RWPE2 (cell line): ENCODE measurements at regions not wholly inside any gene's neighbourhood (a gene's known extent, or its start where the extent isn't known, plus 50 kb on each side); places are given as distances from the start of the nearest gene placed in this dataset.

Experiments
- ATAC-seq: fragments of 200-7000 bp; cut with Tn5 transposase; 3 replicates; pipeline ENCODE4 v1.9.1; 2021; ENCODE audit warnings: low read depth
- DNase-seq: peaks from one replicate; pipeline ENCODE4 v3.0.0-alpha.2; 2020; ENCODE audit warnings: low spot score
- H3K27ac ChIP-seq: fragments of 450-650 bp; 2 replicates; pipeline ENCODE4 v1.5.1; 2017; ENCODE audit warnings: mild to moderate bottlenecking; ENCODE audit not compliant: poor library complexity, severe bottlenecking
- H3K27me3 ChIP-seq: fragments of 250-450 bp; sonication (Bioruptor Pico); 2 replicates; pipeline ENCODE4 v1.5.1; 2021; ENCODE audit warnings: mild to moderate bottlenecking, moderate library complexity; ENCODE audit not compliant: insufficient read depth, poor library complexity, severe bottlenecking
- H3K36me3 ChIP-seq: fragments of 250-450 bp; sonication (Bioruptor Pico); 2 replicates; pipeline ENCODE4 v1.5.1; 2020; ENCODE audit warnings: low read depth, mild to moderate bottlenecking, moderate library complexity
- H3K4me1 ChIP-seq: fragments of 250-450 bp; sonication (Bioruptor Pico); 2 replicates; pipeline ENCODE4 v1.5.1; 2021; ENCODE audit warnings: mild to moderate bottlenecking, moderate library complexity; ENCODE audit not compliant: insufficient read depth, poor library complexity, severe bottlenecking
- H3K4me3 ChIP-seq: fragments of 250-450 bp; sonication (Bioruptor Pico); 2 replicates; pipeline ENCODE4 v1.5.1; 2021; ENCODE audit warnings: mild to moderate bottlenecking, moderate library complexity; ENCODE audit not compliant: severe bottlenecking
- H3K9me3 ChIP-seq: fragments of 250-450 bp; sonication (Bioruptor Pico); 2 replicates; pipeline ENCODE4 v1.5.1; 2021; ENCODE audit warnings: mild to moderate bottlenecking, moderate library complexity; ENCODE audit not compliant: severe bottlenecking
- TF ChIP-seq, protein P1 (sequence below): fragments of 450-650 bp; IDR thresholded peaks from one replicate; pipeline ENCODE4 v1.5.1; 2017; ENCODE audit warnings: mild to moderate bottlenecking, moderate library complexity; ENCODE audit not compliant: poor library complexity, severe bottlenecking

DNA sequence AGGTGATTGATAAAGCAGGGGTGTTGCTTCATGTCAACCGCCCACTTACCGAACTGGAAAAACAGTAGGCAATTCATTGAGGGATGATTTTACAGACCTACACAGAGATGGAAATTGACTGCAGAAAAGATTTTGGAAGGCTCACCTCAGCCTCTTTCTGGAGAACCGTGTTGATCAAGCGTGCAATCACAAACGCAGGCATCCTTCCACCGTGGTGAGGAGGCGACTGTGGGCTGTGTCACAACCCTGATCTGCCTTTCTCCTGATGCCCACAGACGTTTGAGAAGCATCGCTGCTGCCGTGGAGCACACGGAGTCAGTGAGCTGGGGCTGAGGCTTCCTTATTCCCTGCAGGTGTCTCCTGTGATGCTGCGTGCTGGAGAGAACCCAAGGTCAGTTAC lies 132.0 kb downstream of the TMEM18 start:
- Histone ChIP-seq H3K36me3 (no peaks in the 10 kb centered on the region), H3K4me3 (no peak overlapping the region), H3K9me3 (no peaks in the 10 kb centered on the region), H3K27ac (no peak overlapping the region), H3K27me3 (peaks cover 21% of the 10 kb centered on the region), H3K4me1 (no peaks in the 10 kb centered on the region)
- DNase-seq (no peak), ATAC-seq (no peak)
- TF ChIP-seq, protein P1, sequence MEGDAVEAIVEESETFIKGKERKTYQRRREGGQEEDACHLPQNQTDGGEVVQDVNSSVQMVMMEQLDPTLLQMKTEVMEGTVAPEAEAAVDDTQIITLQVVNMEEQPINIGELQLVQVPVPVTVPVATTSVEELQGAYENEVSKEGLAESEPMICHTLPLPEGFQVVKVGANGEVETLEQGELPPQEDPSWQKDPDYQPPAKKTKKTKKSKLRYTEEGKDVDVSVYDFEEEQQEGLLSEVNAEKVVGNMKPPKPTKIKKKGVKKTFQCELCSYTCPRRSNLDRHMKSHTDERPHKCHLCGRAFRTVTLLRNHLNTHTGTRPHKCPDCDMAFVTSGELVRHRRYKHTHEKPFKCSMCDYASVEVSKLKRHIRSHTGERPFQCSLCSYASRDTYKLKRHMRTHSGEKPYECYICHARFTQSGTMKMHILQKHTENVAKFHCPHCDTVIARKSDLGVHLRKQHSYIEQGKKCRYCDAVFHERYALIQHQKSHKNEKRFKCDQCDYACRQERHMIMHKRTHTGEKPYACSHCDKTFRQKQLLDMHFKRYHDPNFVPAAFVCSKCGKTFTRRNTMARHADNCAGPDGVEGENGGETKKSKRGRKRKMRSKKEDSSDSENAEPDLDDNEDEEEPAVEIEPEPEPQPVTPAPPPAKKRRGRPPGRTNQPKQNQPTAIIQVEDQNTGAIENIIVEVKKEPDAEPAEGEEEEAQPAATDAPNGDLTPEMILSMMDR: no peak

DNA sequence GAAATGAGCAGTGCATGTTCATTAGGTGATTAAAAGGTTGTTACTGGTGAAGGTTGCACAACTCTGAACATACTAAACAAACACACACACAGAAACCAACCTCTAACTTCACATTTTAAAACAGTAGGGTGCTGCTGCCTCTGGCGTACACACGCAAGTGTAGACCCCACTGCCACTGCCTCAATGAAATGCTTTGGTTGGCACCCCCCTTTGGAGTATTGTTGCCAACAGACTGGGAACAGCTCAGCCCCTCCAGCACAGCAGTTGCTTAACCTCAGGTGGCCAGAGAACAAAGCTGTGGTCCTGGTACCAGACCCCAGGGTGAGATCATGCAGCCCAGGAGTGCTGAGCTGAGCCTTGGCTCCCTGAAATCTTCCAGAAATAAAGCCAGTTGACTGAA lies 138.6 kb downstream of the TMEM18 start:
- DNase-seq: no peak
- TF ChIP-seq, protein P1: no peak
- H3K9me3 ChIP-seq: no peaks in the 10 kb centered on the region
- no peak overlapping the region for H3K27ac ChIP-seq
- H3K4me1 ChIP-seq: no peaks in the 10 kb centered on the region
- no peaks in the 10 kb centered on the region for H3K36me3 ChIP-seq
- no peak overlapping the region for H3K4me3 ChIP-seq
- peaks cover 3% of the 10 kb centered on the region for H3K27me3 ChIP-seq
- no peak for ATAC-seq

DNA sequence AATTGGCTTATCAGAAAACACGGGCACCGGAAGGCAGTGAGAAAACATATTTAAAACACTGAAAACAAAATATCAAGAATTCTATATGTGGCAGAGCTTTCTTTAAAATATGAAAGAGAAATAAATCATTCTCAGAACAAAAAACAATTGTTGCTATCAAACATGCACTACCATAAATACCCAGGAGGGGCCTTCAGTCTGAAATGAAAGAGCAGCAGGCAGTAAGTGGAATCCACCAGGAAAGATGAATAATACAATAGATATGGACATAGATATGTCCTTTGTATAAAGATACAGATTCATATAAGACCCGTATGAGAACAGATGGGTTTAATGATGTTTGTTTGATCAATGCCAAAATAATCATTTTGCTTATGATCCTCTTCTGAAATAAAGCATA lies 142.0 kb downstream of the TMEM18 start:
- TF ChIP-seq, protein P1: peak; percentile 21
- DNase-seq: no peak
- peaks cover 3% of the 10 kb centered on the region for H3K9me3 ChIP-seq
- H3K27ac ChIP-seq: no peak overlapping the region
- no peak for ATAC-seq
- H3K27me3 ChIP-seq: no peaks in the 10 kb centered on the region
- H3K4me1 ChIP-seq: no peaks in the 10 kb centered on the region
- no peaks in the 10 kb centered on the region for H3K36me3 ChIP-seq
- no peak overlapping the region for H3K4me3 ChIP-seq

DNA sequence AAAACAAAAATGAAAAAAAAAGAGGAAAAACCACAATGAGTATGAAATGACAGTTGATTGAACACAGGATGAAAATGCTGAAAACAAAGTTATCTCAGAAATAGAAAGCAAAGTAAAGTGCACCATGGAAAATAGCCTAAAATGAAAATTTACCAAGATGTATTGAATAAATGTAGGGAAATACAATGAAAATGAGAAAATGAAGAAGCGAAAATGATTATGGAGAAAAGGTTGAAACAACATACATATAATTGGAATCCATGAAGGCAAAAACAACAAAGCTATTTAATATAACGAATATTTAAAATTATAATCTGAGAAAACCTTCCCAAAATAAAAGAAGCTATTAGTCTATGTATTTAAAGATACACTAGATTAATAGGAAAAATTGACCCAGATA lies 147.4 kb downstream of the TMEM18 start:
- Histone ChIP-seq H3K4me3 (no peak overlapping the region), H3K9me3 (peaks cover 5% of the 10 kb centered on the region), H3K27ac (no peak overlapping the region), H3K4me1 (no peaks in the 10 kb centered on the region), H3K36me3 (no peaks in the 10 kb centered on the region), H3K27me3 (no peaks in the 10 kb centered on the region)
- ATAC-seq (no peak), DNase-seq (no peak)
- TF ChIP-seq, protein P1: no peak

DNA sequence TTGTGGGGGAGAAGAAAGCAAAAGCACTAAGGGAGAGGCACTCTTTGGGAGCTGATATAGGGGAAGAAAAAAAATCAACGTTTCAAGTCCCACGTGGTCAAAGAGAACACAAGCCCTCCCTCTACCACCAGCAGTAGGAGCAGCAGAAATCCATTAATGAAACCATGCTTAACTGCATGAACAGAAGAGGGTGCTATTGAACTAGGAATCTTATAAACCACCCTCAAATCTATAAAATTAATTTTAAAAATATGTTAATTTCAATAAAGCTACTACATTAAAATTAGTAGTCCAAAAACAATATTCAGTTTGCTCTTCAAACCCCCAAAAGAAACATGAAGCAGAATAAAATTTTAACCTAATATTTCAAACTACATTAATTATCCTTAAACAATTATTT lies 147.8 kb downstream of the TMEM18 start:
- Histone ChIP-seq H3K9me3 (peaks cover 5% of the 10 kb centered on the region), H3K4me1 (no peaks in the 10 kb centered on the region), H3K27me3 (no peaks in the 10 kb centered on the region), H3K4me3 (no peak overlapping the region), H3K36me3 (no peaks in the 10 kb centered on the region), H3K27ac (no peak overlapping the region)
- TF ChIP-seq, protein P1: peak; percentile 56
- DNase-seq (no peak), ATAC-seq (0 out of 3 replicates have a peak, but pooled peaks have one; percentile 25)
